Esophagus squamous epithelium (tissue), 5 donors: ENCODE measurements at regions not wholly inside any gene's neighbourhood (a gene's known extent, or its start where the extent isn't known, plus 50 kb on each side); places are given as distances from the start of the nearest gene placed in this dataset.
"Not testable (repeated sequence)": the region's sequence is repeated elsewhere in the genome, so short reads cannot be mapped to it uniquely, and the experiment has no call there.

Experiments used
- DNase-seq: peaks from one replicate; lab custom pipeline; 2025; lab: John Stamatoyannopoulos, UW
- H3K27ac ChIP-seq, 4 donors: fragments of 200-600 bp; sonication (generic); one replicate each; pipeline ENCODE4 v1.5.1; 2016 to 2019; ENCODE audit warnings: mild to moderate bottlenecking in 1 of 4
- H3K27me3 ChIP-seq, 4 donors: fragments of 200-600 bp; sonication (generic); 1 replicate in 3 of 4; 2 replicates in 1 of 4; pipeline versions ENCODE4 v1.5.1 to v1.6.0; 2017 to 2021; ENCODE audit warnings: antibody characterized with exemption in 1 of 4
- H3K36me3 ChIP-seq, 3 donors: fragments of 200-600 bp; sonication (generic); one replicate each; pipeline ENCODE4 v1.5.1; 2016 to 2019
- H3K4me1 ChIP-seq, 3 donors: fragments of 200-600 bp; sonication (generic); one replicate each; pipeline ENCODE4 v1.5.1; 2017 to 2019
- H3K4me3 ChIP-seq, 4 donors: fragments of 200-600 bp; sonication (generic); 1 replicate in 3 of 4; 2 replicates in 1 of 4; pipeline ENCODE4 v1.5.1; 2016 to 2019; ENCODE audit warnings: mild to moderate bottlenecking in 2 of 4, moderate library complexity in 1 of 4
- H3K9me3 ChIP-seq, 3 donors: fragments of 200-600 bp; sonication (generic); one replicate each; pipeline ENCODE4 v1.5.1; 2016 to 2019
- CTCF ChIP-seq, 6 experiments: fragments of 450-650 bp in 4 of 6; fragments of 200-600 bp in 2 of 6; sonication (generic) in 2 of 6; IDR thresholded peaks; one replicate each; pipeline ENCODE4 v1.5.1; 2016 to 2019; ENCODE audit warnings: antibody characterized with exemption in 6 of 6, mild to moderate bottlenecking in 4 of 6, moderate library complexity in 4 of 6
- POLR2A ChIP-seq, 4 donors: fragments of 450-650 bp; IDR thresholded peaks; one replicate each; pipeline ENCODE4 v1.6.1; 2017; ENCODE audit warnings: antibody characterized with exemption in 4 of 4, mild to moderate bottlenecking in 4 of 4, moderate library complexity in 3 of 4
- WGBS, 2 donors: methylation state at CpG; one replicate each; pipeline ENCODE4 v1.1.5; 2018; 5-methylcytosine and 5-hydroxymethylcytosine counted together
- intact Hi-C: fragments of 100-400 bp; cut with DNase I; formaldehyde crosslinking; loops from one replicate; pipeline ENCODE4 v1.15.0; 2022
- donor health status: DM: yes; HTN: yes; CAD: no.

DNA sequence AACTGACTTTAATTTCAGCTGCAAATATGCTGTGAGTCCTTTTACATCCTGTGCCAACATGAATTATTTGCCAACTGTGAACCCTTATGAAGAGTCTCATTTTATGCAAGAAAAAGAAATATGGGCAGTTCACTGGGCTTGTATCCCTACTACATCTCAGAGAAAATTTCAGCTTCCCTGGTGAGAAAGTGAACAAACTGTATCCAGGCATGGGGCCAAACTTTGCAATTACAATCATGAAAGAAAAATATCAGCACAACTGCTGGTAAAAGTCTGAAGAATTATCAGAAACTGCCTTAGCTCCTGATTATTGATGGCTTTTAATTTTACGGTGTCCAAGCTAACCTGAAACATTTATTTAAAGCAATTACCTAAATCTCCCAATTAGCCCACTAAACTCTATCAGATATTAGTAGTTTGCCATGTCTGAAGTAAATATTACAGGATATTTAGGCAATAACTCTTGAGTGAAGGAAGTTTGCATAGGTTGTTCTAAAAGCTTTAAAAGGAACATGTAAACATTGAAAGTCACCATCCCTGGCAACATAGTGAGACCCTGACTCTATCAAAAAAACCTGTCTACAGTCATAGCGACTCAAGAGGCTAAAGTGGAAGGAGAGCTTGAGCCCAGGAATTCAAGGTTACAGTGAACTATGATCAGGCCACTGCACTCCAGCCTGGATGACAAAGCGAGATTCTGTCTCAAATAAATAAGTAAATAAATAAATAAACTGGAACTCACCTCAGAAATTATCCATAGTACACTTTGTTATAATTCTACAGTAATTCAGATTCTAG lies 83.9 kb upstream of the HCN1 start:
- Histone ChIP-seq H3K27ac (no peak overlapping the region), H3K4me3 (no peak overlapping the region), H3K9me3 (no peaks in the 10 kb centered on the region), H3K36me3 (no peaks in the 10 kb centered on the region), H3K27me3 (no peaks in the 10 kb centered on the region), H3K4me1 (no peaks in the 10 kb centered on the region)
- WGBS, 2 donors: 51 to 69% methylated on average over 3 of the region's 3 CpGs
- no peak for TF ChIP-seq CTCF (IDR thresholded peaks at IDR 0.05)
- no peak for TF ChIP-seq POLR2A (IDR thresholded peaks at IDR 0.05)
- intact Hi-C loops: no loop called here
- DNase-seq: no peak

DNA sequence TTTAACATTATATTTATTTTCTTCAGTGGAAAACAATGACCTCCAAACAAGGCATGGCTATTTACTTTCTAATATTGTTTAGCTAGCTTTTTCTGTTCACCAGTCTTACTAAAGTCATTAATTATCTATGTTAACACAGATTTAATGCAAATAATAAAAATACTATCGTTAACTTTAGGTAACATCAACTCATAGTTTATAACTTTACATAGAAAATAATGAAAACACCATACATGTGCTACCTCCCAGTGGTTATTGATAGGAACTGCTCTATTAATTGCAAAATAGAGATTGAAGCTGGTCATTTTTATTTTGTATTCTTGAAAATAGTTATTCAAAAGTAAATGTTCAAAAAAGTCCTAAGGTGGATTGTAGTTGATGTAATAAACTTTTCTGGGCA lies 78.3 kb upstream of the HCN1 start:
- Histone ChIP-seq H3K9me3 (no peaks in the 10 kb centered on the region), H3K4me1 (no peaks in the 10 kb centered on the region), H3K36me3 (no peaks in the 10 kb centered on the region), H3K27ac (no peak overlapping the region), H3K4me3 (no peak overlapping the region), H3K27me3 (no peaks in the 10 kb centered on the region)
- 37 to 41% methylated on average over 1 of the region's 1 CpG for WGBS, 2 donors
- intact Hi-C loops: no loop called here
- DNase-seq: no peak
- no peak for TF ChIP-seq POLR2A (IDR thresholded peaks at IDR 0.05)
- TF ChIP-seq CTCF (IDR thresholded peaks at IDR 0.05): peak in 1 of 6 experiments; percentile 26

DNA sequence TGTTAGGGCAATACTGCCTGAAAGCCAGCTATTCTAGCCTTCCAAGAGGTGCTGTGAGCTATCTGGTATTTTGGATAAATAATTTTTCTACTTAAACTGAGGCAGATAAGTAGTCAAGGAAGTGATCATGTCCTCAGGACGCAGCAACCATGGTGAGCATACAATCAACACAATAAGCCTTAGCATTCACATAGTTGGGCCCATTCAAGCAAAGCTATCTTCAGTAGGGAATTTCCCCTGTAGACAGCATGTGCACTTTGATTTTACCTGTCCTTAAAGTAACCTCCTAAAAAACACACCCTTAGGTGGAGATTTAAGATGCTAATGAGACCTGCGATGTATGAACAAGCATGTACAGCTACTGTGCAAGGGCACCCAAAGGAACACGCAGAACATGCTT lies 76.2 kb upstream of the HCN1 start:
- H3K4me3 ChIP-seq: no peak overlapping the region
- no peak for TF ChIP-seq CTCF (IDR thresholded peaks at IDR 0.05)
- TF ChIP-seq POLR2A (IDR thresholded peaks at IDR 0.05): no peak
- intact Hi-C loops: no loop called here
- H3K27ac ChIP-seq: no peak overlapping the region
- no peaks in the 10 kb centered on the region for H3K36me3 ChIP-seq
- H3K27me3 ChIP-seq: no peaks in the 10 kb centered on the region
- 66 to 71% methylated on average over 3 of the region's 3 CpGs for WGBS, 2 donors
- no peaks in the 10 kb centered on the region for H3K4me1 ChIP-seq
- no peaks in the 10 kb centered on the region for H3K9me3 ChIP-seq
- DNase-seq: no peak

DNA sequence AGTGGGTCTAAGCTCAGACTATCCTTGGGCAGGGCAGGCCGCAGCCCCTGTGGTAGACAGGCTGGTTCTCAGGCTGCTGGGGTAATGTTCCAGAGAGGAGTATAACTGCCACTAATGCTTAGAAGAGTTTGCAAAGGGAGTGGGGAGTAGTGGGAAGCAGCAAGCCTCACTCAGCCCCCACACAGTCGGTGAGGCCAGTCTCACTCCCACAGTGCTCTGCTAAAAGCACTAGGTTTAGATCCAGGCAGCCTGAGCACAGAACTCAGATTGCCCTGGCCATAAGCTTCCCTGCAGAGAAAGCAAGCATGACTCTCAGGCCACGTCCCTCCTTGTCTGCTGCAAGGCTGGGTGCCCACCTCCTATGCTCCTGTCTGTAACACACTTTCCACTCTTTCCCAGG lies 69.4 kb upstream of the HCN1 start:
- H3K27ac ChIP-seq: no peak overlapping the region
- no peaks in the 10 kb centered on the region for H3K4me1 ChIP-seq
- H3K36me3 ChIP-seq: no peaks in the 10 kb centered on the region
- no peak overlapping the region for H3K4me3 ChIP-seq
- TF ChIP-seq CTCF (IDR thresholded peaks at IDR 0.05) (no peak), POLR2A (IDR thresholded peaks at IDR 0.05) (no peak)
- no peaks in the 10 kb centered on the region for H3K27me3 ChIP-seq
- WGBS, 2 donors: 34 to 65% methylated on average over 2 to 3 of the region's 3 CpGs
- no peak for DNase-seq
- peaks cover 0 to 9% (median 0%) of the 10 kb centered on the region in 3 donors for H3K9me3 ChIP-seq
- intact Hi-C loops: no loop called here

DNA sequence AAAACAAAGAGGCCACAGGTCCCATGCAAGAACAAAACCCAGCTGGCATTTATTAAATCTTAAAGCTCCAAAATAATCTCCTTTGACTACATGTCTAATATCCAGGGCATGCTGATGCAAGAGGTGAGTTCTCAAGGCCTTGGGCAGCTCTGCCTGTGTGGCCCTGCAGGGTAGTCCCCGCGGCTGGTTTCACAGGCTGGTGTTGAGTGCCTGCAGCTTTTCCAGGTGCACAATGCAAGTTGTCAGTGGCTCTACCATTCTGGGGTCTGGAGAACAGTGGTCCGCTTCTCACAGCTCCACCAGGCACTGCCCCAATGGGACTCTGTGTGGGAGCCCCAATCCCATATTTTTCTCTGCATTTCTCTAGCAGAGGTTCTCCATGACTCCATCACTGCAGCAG lies 54.4 kb upstream of the HCN1 start:
- DNase-seq: no peak
- intact Hi-C loops: no loop called here
- no peaks in the 10 kb centered on the region for H3K27me3 ChIP-seq
- WGBS, 2 donors: 89 to 93% methylated on average over 2 to 3 of the region's 3 CpGs
- peaks cover 0 to 10% (median 0%) of the 10 kb centered on the region in 3 donors for H3K9me3 ChIP-seq
- H3K4me3 ChIP-seq: no peak overlapping the region
- H3K36me3 ChIP-seq: no peaks in the 10 kb centered on the region
- no peak for TF ChIP-seq CTCF (IDR thresholded peaks at IDR 0.05)
- H3K27ac ChIP-seq: no peak overlapping the region
- H3K4me1 ChIP-seq: no peaks in the 10 kb centered on the region

DNA sequence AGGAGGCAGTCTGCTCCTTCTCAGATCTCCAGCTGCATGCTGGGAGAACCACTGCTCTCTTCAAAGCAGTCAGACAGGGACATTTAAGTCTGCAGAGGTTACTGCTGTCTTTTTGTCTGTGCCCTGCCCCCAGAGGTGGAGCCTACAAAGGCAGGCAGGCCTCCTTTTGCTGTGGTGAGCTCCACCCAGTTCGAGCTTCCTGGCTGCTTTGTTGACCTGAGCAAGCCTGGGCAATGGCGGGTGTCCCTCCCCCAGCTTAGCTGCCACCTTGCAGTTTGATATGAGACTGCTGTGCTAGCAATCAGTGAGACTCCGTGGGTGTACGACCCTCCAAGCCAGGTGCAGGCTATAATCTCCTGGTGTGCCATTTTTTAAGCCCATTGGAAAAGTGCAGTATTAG lies 52.3 kb upstream of the HCN1 start:
- H3K27me3 ChIP-seq, H3K9me3 ChIP-seq, H3K27ac ChIP-seq, H3K36me3 ChIP-seq, H3K4me1 ChIP-seq, DNase-seq, H3K4me3 ChIP-seq, intact Hi-C loops: not testable (repeated sequence)
- no CpG with 5 or more reads among the region's 4 CpGs for WGBS, 2 donors
